PC-3 (cell line): ENCODE measurements at regions not wholly inside any gene's neighbourhood (a gene's known extent, or its start where the extent isn't known, plus 50 kb on each side); places are given as distances from the start of the nearest gene placed in this dataset.
A peak's percentile ranks its signal among the peaks of the same experiment; 100 is the strongest.
"Not testable (repeated sequence)": the region's sequence is repeated elsewhere in the genome, so short reads cannot be mapped to it uniquely, and the experiment has no call there.

ENCODE experiments used
- ATAC-seq: fragments of 200-7000 bp; cut with Tn5 transposase; 2 replicates; pipeline ENCODE4 v1.9.1; 2020; ENCODE audit warnings: mild to moderate bottlenecking, moderate library complexity
- BruUV-seq: library from RNA; stranded (reverse); fragments of 400-500 nt; replicated peaks from 2 replicates; lab custom pipeline; 2021; lab: Mats Ljungman, UMichigan
- CTCF ChIA-PET: fragments of 300-600 bp; sonication (Branson Sonifier 250); formaldehyde crosslinking; loops from one replicate; lab custom pipeline; 2022; ENCODE audit warnings: antibody characterized with exemption; lab: Charles Lee
- POLR2A ChIA-PET: fragments of 300-600 bp; sonication (Branson Sonifier 250); formaldehyde crosslinking; loops from one replicate; lab custom pipeline; 2022; ENCODE audit warnings: antibody characterized with exemption; ENCODE audit not compliant: unreplicated experiment; lab: Charles Lee
- DNase-seq: peaks from one replicate; pipeline ENCODE4 v3.0.0-alpha.2; 2015
- H2AFZ ChIP-seq: fragments of 300-600 bp; sonication (generic); 2 replicates; pipeline ENCODE4 v1.6.0; 2016; ENCODE audit warnings: antibody characterized with exemption, low read length
- H3F3A ChIP-seq: fragments of 300-600 bp; sonication (generic); one replicate; pipeline ENCODE4 v1.6.0; 2017; ENCODE audit warnings: antibody characterized with exemption, low read length, control low read depth, mild to moderate bottlenecking; ENCODE audit not compliant: unreplicated experiment
- H3K27ac ChIP-seq: fragments of 300-600 bp; sonication (generic); 2 replicates; pipeline ENCODE4 v1.5.1; 2016; ENCODE audit warnings: mild to moderate bottlenecking, low read length
- H3K27me3 ChIP-seq: fragments of 300-600 bp; sonication (generic); 2 replicates; pipeline ENCODE4 v1.6.1; 2016; ENCODE audit warnings: low read length, mixed read lengths
- H3K36me3 ChIP-seq: fragments of 300-600 bp; sonication (generic); 2 replicates; pipeline ENCODE4 v1.6.1; 2016; ENCODE audit warnings: low read depth, mixed run types, low read length, mixed read lengths
- H3K4me1 ChIP-seq: fragments of 300-600 bp; sonication (generic); 2 replicates; pipeline ENCODE4 v1.5.1; 2016; ENCODE audit warnings: low read length; ENCODE audit not compliant: insufficient read depth
- H3K4me2 ChIP-seq: fragments of 300-600 bp; sonication (generic); 2 replicates; pipeline ENCODE4 v1.6.0; 2016; ENCODE audit warnings: low read length
- H3K4me3 ChIP-seq: fragments of 300-600 bp; sonication (generic); 2 replicates; pipeline ENCODE4 v1.5.1; 2016; ENCODE audit warnings: mild to moderate bottlenecking, low read length, mixed read lengths
- H3K79me2 ChIP-seq: fragments of 300-600 bp; sonication (generic); 2 replicates; pipeline ENCODE4 v1.6.1; 2017; ENCODE audit warnings: low read length, mixed read lengths
- H3K9ac ChIP-seq: fragments of 300-600 bp; sonication (generic); 2 replicates; pipeline ENCODE4 v1.6.0; 2016; ENCODE audit warnings: mild to moderate bottlenecking, low read length
- H3K9me2 ChIP-seq: fragments of 300-600 bp; sonication (generic); replicated peaks from 2 replicates; pipeline ENCODE4 v1.6.1; 2016; ENCODE audit warnings: mixed run types, low read length, mixed read lengths
- H3K9me3 ChIP-seq: fragments of 300-600 bp; sonication (generic); 2 replicates; pipeline ENCODE4 v1.6.1; 2016; ENCODE audit warnings: low read length, mixed read lengths
- H4K20me1 ChIP-seq: fragments of 300-600 bp; sonication (generic); 2 replicates; pipeline ENCODE4 v1.6.1; 2016; ENCODE audit warnings: low read length, mixed read lengths
- CTCF ChIP-seq: fragments of 300-600 bp; sonication (generic); conservative IDR thresholded peaks from 2 replicates; pipeline ENCODE4 v1.5.1; 2017; ENCODE audit warnings: antibody characterized with exemption, low read depth, mild to moderate bottlenecking, low read length
- EZH2 ChIP-seq: fragments of 300-600 bp; sonication (generic); IDR thresholded peaks from one replicate; pipeline ENCODE4 v1.6.1; 2017; ENCODE audit warnings: antibody characterized with exemption, mild to moderate bottlenecking, low read length; ENCODE audit not compliant: unreplicated experiment
- EZH2phosphoT487 ChIP-seq: fragments of 300-600 bp; sonication (generic); IDR thresholded peaks from 2 replicates; pipeline ENCODE4 v1.6.1; 2018; ENCODE audit warnings: mild to moderate bottlenecking, antibody characterized with exemption, low read length, borderline replicate concordance
- intact Hi-C: fragments of 100-400 bp; cut with micrococcal nuclease; formaldehyde crosslinking; loops from 2 replicates; pipeline ENCODE4 v1.9.0; 2023

GRCh38 chr12:34249271-34249670 lies 227.0 kb downstream of the ALG10 start:
- POLR2A ChIA-PET, result no interaction called here

GRCh38 chr12:34251879-34252278 lies 229.6 kb downstream of the ALG10 start:
- H3K4me2 ChIP-seq, POLR2A ChIA-PET, H4K20me1 ChIP-seq, H3K9me3 ChIP-seq, intact Hi-C loops, H3K36me3 ChIP-seq, H3K9me2 ChIP-seq, DNase-seq, BruUV-seq, CTCF ChIA-PET, H3F3A ChIP-seq, H3K27me3 ChIP-seq, ATAC-seq, H2AFZ ChIP-seq, H3K9ac ChIP-seq, H3K27ac ChIP-seq, H3K79me2 ChIP-seq, H3K4me3 ChIP-seq, H3K4me1 ChIP-seq: not testable (repeated sequence)

More at GRCh38 chr12:34249271-34249670, 227.0 kb downstream of the ALG10 start:
- DNase-seq, result no peak
- H3K9ac ChIP-seq, result no peak overlapping the region
- CTCF ChIA-PET, result no interaction called here
- H3F3A ChIP-seq, result no peaks in the 10 kb centered on the region
- intact Hi-C loops, result loop anchor here (10.0 kb wide), 1 partner anchor 46 kb away; no protein-coding TSS in a partner anchor
- no peak for ATAC-seq
- no peak overlapping the region for H2AFZ ChIP-seq
- H3K36me3 ChIP-seq, result no peaks in the 10 kb centered on the region
- H3K79me2 ChIP-seq, result no peaks in the 10 kb centered on the region
- no peak overlapping the region for H3K4me3 ChIP-seq
- H3K27ac ChIP-seq, result no peak overlapping the region
- H3K9me2 ChIP-seq, result no peaks in the 10 kb centered on the region
- no peaks in the 10 kb centered on the region for H3K9me3 ChIP-seq
- H3K4me2 ChIP-seq, result no peak overlapping the region
- H4K20me1 ChIP-seq, result no peaks in the 10 kb centered on the region
- TF ChIP-seq EZH2, result no peak
- TF ChIP-seq EZH2phosphoT487, result no peak
- H3K27me3 ChIP-seq, result no peaks in the 10 kb centered on the region
- BruUV-seq, result no TSS peak
- peaks cover 13% of the 10 kb centered on the region; the same call in 1 of the 2 replicates for H3K4me1 ChIP-seq

GRCh38 chr12:34253674-34254073 lies 231.4 kb downstream of the ALG10 start:
- peak; percentile 43 for DNase-seq
- Histone ChIP-seq H3K4me1 (0 out of 2 replicates have a peak, but pooled peaks cover 8% of the 10 kb centered on the region), H3K9me3 (no peaks in the 10 kb centered on the region), H3K27me3 (no peaks in the 10 kb centered on the region), H3K9ac (no peak overlapping the region), H3K27ac (peak overlapping the region; percentile 34), H3K79me2 (no peaks in the 10 kb centered on the region), H3K9me2 (no peaks in the 10 kb centered on the region), H3K4me3 (no peak overlapping the region), H3F3A (no peaks in the 10 kb centered on the region), H3K4me2 (peak overlapping the region; percentile 6; the same call in 1 of the 2 replicates), H2AFZ (0 out of 2 replicates have a peak overlapping the region, but pooled peaks have one; percentile 18), H4K20me1 (no peaks in the 10 kb centered on the region), H3K36me3 (no peaks in the 10 kb centered on the region)
- peak; percentile 81 for ATAC-seq
- ChIA-PET CTCF (no interaction called here), POLR2A (no interaction called here)
- TF ChIP-seq EZH2phosphoT487 (no peak), EZH2 (no peak)
- BruUV-seq, result no TSS peak
- intact Hi-C loops, result no loop called here

GRCh38 chr12:34257093-34257492 lies 234.8 kb downstream of the ALG10 start:
- Histone ChIP-seq H3K27ac (no peak overlapping the region), H3K27me3 (no peaks in the 10 kb centered on the region), H3K4me3 (no peak overlapping the region), H3K79me2 (no peaks in the 10 kb centered on the region), H3K4me2 (no peak overlapping the region), H3K36me3 (no peaks in the 10 kb centered on the region), H2AFZ (no peak overlapping the region), H3K9me3 (no peaks in the 10 kb centered on the region), H3K4me1 (0 out of 2 replicates have a peak, but pooled peaks cover 8% of the 10 kb centered on the region), H3K9me2 (no peaks in the 10 kb centered on the region), H3F3A (no peaks in the 10 kb centered on the region), H4K20me1 (no peaks in the 10 kb centered on the region), H3K9ac (no peak overlapping the region)
- ATAC-seq (no peak), DNase-seq (peak; percentile 8)
- TF ChIP-seq CTCF (no peak; the same call in 1 of the 2 replicates), EZH2phosphoT487 (no peak), EZH2 (no peak)
- BruUV-seq, result no TSS peak
- ChIA-PET POLR2A (no interaction called here), CTCF (no interaction called here)
- intact Hi-C loops, result no loop called here

GRCh38 chr12:34262140-34262539 lies 239.8 kb downstream of the ALG10 start:
- H3K4me2 ChIP-seq, DNase-seq, H3K9ac ChIP-seq, H3K36me3 ChIP-seq, H3K4me1 ChIP-seq, intact Hi-C loops, H3K79me2 ChIP-seq, H3K27ac ChIP-seq, BruUV-seq, ATAC-seq, H2AFZ ChIP-seq, POLR2A ChIA-PET, H3K4me3 ChIP-seq, H4K20me1 ChIP-seq, H3K27me3 ChIP-seq, H3F3A ChIP-seq, H3K9me2 ChIP-seq, H3K9me3 ChIP-seq: not testable (repeated sequence)
- CTCF ChIA-PET, result interaction anchor here (0.6 kb wide), 1 partner anchor 206 kb away, joined by 3 read pairs; no protein-coding TSS in a partner anchor
